Astrocyte of the spinal cord (primary cell): ENCODE measurements at regions not wholly inside any gene's neighbourhood (a gene's known extent, or its start where the extent isn't known, plus 50 kb on each side); places are given as distances from the start of the nearest gene placed in this dataset.
A peak's percentile ranks its signal among the peaks of the same experiment; 100 is the strongest.

Experiments
- DNase-seq: peaks from one replicate; pipeline ENCODE4 v3.0.0; 2011; ENCODE audit warnings: low read depth, low spot score
- H3K4me3 ChIP-seq: 2 replicates; pipeline ENCODE4 v1.5.1; 2011; ENCODE audit warnings: low read depth, mild to moderate bottlenecking, low read length, moderate library complexity
- in situ Hi-C: cut with HindIII; loops from 2 replicates; pipeline ENCODE4 v1.10.0; 2017; ENCODE audit warnings: low sequenced_read_pairs
- TF ChIP-seq, protein P1 (sequence below): IDR thresholded peaks from 2 replicates; pipeline ENCODE4 v1.5.1; 2012; ENCODE audit warnings: low read depth, mild to moderate bottlenecking, low read length, inconsistent platforms

DNA sequence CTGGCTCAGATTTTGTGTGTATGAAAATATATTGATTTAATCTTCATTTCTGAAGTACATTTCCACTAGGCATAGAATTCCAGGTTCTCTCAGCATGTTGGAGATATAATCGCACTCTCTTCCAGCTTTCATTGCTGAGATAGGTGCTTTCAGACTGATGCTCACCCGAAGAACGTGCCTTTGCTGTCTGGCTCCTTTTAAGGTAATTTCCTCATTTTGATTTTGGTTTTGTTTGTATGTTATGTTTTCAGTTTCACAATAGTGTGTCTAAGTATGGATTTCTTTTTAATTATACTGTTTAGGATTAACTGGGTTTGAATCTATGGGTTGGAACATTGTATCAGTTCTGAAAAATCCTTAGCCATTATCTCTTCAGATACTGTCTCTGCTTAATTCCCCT lies 132.0 kb upstream of the NFIB start:
- in situ Hi-C loops: no loop called here
- no peak for DNase-seq
- TF ChIP-seq, protein P1, sequence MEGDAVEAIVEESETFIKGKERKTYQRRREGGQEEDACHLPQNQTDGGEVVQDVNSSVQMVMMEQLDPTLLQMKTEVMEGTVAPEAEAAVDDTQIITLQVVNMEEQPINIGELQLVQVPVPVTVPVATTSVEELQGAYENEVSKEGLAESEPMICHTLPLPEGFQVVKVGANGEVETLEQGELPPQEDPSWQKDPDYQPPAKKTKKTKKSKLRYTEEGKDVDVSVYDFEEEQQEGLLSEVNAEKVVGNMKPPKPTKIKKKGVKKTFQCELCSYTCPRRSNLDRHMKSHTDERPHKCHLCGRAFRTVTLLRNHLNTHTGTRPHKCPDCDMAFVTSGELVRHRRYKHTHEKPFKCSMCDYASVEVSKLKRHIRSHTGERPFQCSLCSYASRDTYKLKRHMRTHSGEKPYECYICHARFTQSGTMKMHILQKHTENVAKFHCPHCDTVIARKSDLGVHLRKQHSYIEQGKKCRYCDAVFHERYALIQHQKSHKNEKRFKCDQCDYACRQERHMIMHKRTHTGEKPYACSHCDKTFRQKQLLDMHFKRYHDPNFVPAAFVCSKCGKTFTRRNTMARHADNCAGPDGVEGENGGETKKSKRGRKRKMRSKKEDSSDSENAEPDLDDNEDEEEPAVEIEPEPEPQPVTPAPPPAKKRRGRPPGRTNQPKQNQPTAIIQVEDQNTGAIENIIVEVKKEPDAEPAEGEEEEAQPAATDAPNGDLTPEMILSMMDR: no peak
- no peak overlapping the region for H3K4me3 ChIP-seq

- TF ChIP-seq, protein P1: no peak
- in situ Hi-C loops: no loop called here
- H3K4me3 ChIP-seq: no peak overlapping the region
- DNase-seq: no peak
These were observed 129.0 kb upstream of the NFIB start for GRCh38 chr9:14442956-14443355.

DNA sequence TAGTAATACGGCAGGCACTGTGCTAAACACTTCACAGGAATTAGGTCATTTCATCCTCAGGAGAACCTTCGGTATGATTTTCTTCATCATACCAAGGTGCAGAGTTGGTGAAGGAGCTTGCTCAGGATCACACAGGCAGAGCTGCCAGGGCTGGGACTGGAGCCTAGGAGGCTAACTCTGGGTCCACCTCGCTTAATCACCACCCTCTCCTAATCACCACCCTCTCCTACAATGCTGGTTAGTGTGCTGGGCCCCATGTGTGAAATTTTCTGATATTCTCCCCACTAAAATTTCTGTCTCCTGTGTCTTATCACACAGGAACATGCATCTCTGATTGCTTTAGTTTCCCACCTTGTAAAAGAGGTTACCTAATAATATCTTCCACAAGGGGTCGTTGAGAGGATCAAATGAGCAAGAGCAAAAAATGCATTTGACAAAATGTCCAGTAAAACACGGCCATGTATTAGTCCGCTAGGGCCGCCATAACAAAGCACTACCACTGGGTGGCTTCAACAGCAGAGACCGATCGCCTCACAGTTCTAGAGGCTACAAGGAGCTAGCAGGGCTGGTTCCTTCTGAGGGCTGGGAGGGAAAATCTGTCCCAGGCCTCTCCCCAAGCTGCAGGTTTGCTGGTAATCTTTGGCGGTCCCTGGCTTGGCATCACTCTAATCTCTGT lies 128.2 kb upstream of the NFIB start:
- no peak for DNase-seq
- TF ChIP-seq, protein P1: peak; percentile 42
- in situ Hi-C loops: no loop called here
- no peak overlapping the region for H3K4me3 ChIP-seq

DNA sequence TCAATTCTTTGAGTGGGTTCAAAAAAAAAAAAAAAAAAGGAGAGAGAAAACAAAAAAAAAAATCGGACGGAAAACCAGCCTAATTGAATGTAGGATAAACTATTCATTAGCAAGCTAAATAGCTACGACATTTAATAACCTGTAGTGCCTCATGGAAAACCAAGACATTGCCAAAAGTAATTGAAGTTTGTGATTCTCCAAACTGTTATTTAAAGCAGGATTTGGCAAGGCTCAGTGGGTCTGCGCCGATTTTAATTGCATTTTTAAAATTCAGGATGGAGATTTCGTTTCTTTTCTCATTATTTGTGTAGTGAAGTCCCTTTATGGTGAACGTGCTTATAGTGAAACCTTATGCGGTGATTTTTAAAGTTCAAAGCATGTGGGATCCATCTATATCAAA lies 127.2 kb upstream of the NFIB start:
- TF ChIP-seq, protein P1: no peak
- in situ Hi-C loops: no loop called here
- no peak for DNase-seq
- H3K4me3 ChIP-seq: no peak overlapping the region

DNA sequence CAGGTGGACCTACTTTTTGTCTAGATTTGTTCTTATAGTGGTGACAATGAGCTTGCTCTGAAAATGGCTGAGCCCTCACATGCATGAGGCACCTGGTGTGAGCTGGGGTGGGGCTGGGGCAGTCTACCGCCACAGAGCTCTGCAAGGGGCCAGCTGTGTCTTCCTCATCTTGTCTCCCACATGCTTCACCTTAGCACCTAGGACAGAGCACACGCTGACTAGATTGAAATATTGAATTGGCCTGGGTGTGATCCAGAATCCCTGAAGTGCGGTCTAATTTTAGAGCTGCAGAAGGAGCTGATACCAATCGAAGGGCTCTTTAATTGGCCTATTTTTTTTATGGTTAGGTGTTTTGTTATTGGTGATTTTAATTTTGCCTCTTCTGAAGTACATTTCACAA lies 126.1 kb upstream of the NFIB start:
- in situ Hi-C loops: no loop called here
- DNase-seq: no peak
- TF ChIP-seq, protein P1: no peak
- no peak overlapping the region for H3K4me3 ChIP-seq

GRCh38 chr9:14439555-14439954 lies 125.6 kb upstream of the NFIB start:
- TF ChIP-seq, protein P1: no peak
- in situ Hi-C loops: no loop called here
- no peak for DNase-seq
- no peak overlapping the region for H3K4me3 ChIP-seq
